Epidermal melanocyte (primary cell): ENCODE measurements at regions not wholly inside any gene's neighbourhood (a gene's known extent, or its start where the extent isn't known, plus 50 kb on each side); places are given as distances from the start of the nearest gene placed in this dataset.

ENCODE experiments used
- DNase-seq: peaks from one replicate; pipeline ENCODE4 v3.0.0; 2011; ENCODE audit warnings: low spot score; ENCODE audit not compliant: insufficient read length

GRCh38 chr16:73845238-73846006 lies 451.2 kb upstream of the PSMD7 start:
- no peak for DNase-seq

GRCh38 chr16:73840728-73841127 lies 455.9 kb upstream of the PSMD7 start:
- DNase-seq = no peak

- DNase-seq = no peak
Measured at GRCh38 chr16:73831220-73831619, 465.4 kb upstream of the PSMD7 start.

- no peak for DNase-seq
Measured at GRCh38 chr16:73823205-73823849, 473.3 kb upstream of the PSMD7 start.

- DNase-seq = no peak
Measured at GRCh38 chr16:73817526-73818324, 478.9 kb upstream of the PSMD7 start.

- DNase-seq = no peak
Measured at GRCh38 chr16:73813527-73813926, 483.1 kb upstream of the PSMD7 start.

GRCh38 chr16:73804456-73804855 lies 492.2 kb upstream of the PSMD7 start:
- no peak for DNase-seq

GRCh38 chr16:73798471-73798870 lies 498.1 kb upstream of the PSMD7 start:
- no peak for DNase-seq

GRCh38 chr16:73797115-73797514 lies 499.5 kb upstream of the PSMD7 start:
- DNase-seq = no peak

- no peak for DNase-seq
Measured at GRCh38 chr16:73796241-73796640, 500.4 kb upstream of the PSMD7 start.

GRCh38 chr16:73794994-73795393 lies 501.6 kb upstream of the PSMD7 start:
- no peak for DNase-seq

- no peak for DNase-seq
Measured at GRCh38 chr16:73793871-73794437, 502.7 kb upstream of the PSMD7 start.

- no peak for DNase-seq
Measured at GRCh38 chr16:73793260-73793659, 503.4 kb upstream of the PSMD7 start.

GRCh38 chr16:73792199-73793020 lies 504.2 kb upstream of the PSMD7 start:
- DNase-seq = no peak

GRCh38 chr16:73781297-73781696 lies 515.3 kb upstream of the PSMD7 start:
- DNase-seq = no peak

- no peak for DNase-seq
Measured at GRCh38 chr16:73778887-73779286, 517.7 kb upstream of the PSMD7 start.

GRCh38 chr16:73775841-73776388 lies 520.7 kb upstream of the PSMD7 start:
- no peak for DNase-seq

- no peak for DNase-seq
Measured at GRCh38 chr16:73771196-73772064, 525.2 kb upstream of the PSMD7 start.

GRCh38 chr16:73768786-73769203 lies 527.8 kb upstream of the PSMD7 start:
- no peak for DNase-seq

- no peak for DNase-seq
Measured at GRCh38 chr16:73764321-73764720, 532.3 kb upstream of the PSMD7 start.
